BE2C (cell line): ENCODE measurements at regions not wholly inside any gene's neighbourhood (a gene's known extent, or its start where the extent isn't known, plus 50 kb on each side); places are given as distances from the start of the nearest gene placed in this dataset.

Experiments
- DNase-seq: peaks from one replicate; pipeline ENCODE4 v3.0.0-alpha.2; 2020
- H3K27me3 ChIP-seq: fragments of 250-450 bp; sonication (Bioruptor Pico); 2 replicates; pipeline ENCODE4 v1.5.1; 2020; ENCODE audit warnings: mild to moderate bottlenecking
- H3K36me3 ChIP-seq: fragments of 250-450 bp; sonication (Bioruptor Pico); 2 replicates; pipeline ENCODE4 v1.5.1; 2020; ENCODE audit warnings: mild to moderate bottlenecking
- H3K4me1 ChIP-seq: fragments of 250-450 bp; sonication (Bioruptor Pico); 2 replicates; pipeline ENCODE4 v1.5.1; 2020
- H3K4me3 ChIP-seq: 2 replicates; pipeline ENCODE4 v1.5.1; 2011; ENCODE audit warnings: low read depth, low read length
- H3K9me3 ChIP-seq: fragments of 250-450 bp; sonication (Bioruptor Pico); 2 replicates; pipeline ENCODE4 v1.5.1; 2020
- CTCF ChIP-seq: IDR thresholded peaks from 2 replicates; pipeline ENCODE4 v1.5.1; 2012; ENCODE audit warnings: mild to moderate bottlenecking, low read depth, low read length

GRCh38 chr12:74481078-74481477, 56.6 kb upstream of the ATXN7L3B start:
- no peaks in the 10 kb centered on the region for H3K36me3 ChIP-seq
- TF ChIP-seq CTCF: no peak

GRCh38 chr12:74482115-74482514, 55.5 kb upstream of the ATXN7L3B start:
- no peak for TF ChIP-seq CTCF
- Histone ChIP-seq H3K27me3 (no peaks in the 10 kb centered on the region), H3K4me3 (no peak overlapping the region), H3K36me3 (no peaks in the 10 kb centered on the region), H3K9me3 (no peaks in the 10 kb centered on the region), H3K4me1 (no peaks in the 10 kb centered on the region)
- DNase-seq: no peak

More at GRCh38 chr12:74481078-74481477, 56.6 kb upstream of the ATXN7L3B start:
- no peak overlapping the region for H3K4me3 ChIP-seq
- H3K4me1 ChIP-seq: no peaks in the 10 kb centered on the region
- H3K27me3 ChIP-seq: no peaks in the 10 kb centered on the region
- H3K9me3 ChIP-seq: no peaks in the 10 kb centered on the region
- DNase-seq: no peak

GRCh38 chr12:74483057-74483456, 54.6 kb upstream of the ATXN7L3B start:
- no peak overlapping the region for H3K4me3 ChIP-seq
- no peaks in the 10 kb centered on the region for H3K36me3 ChIP-seq
- no peaks in the 10 kb centered on the region for H3K27me3 ChIP-seq
- H3K9me3 ChIP-seq: no peaks in the 10 kb centered on the region
- no peak for TF ChIP-seq CTCF
- no peak for DNase-seq
- H3K4me1 ChIP-seq: no peaks in the 10 kb centered on the region
